Neural progenitor cell (in vitro differentiated cells): ENCODE measurements at regions not wholly inside any gene's neighbourhood (a gene's known extent, or its start where the extent isn't known, plus 50 kb on each side); places are given as distances from the start of the nearest gene placed in this dataset.
"Not testable (repeated sequence)": the region's sequence is repeated elsewhere in the genome, so short reads cannot be mapped to it uniquely, and the experiment has no call there.

Experiments
- DNase-seq: peaks from one replicate; pipeline ENCODE4 v3.0.0-alpha.2; 2016; ENCODE audit warnings: low spot score
- H2AFZ ChIP-seq: fragments of 200-600 bp; sonication (generic); replicated peaks from 2 replicates; pipeline ENCODE4 v1.6.1; 2016; ENCODE audit warnings: antibody characterized with exemption
- H3F3A ChIP-seq: fragments of 200-600 bp; sonication (generic); 2 replicates; pipeline ENCODE4 v1.6.1; 2016; ENCODE audit warnings: antibody characterized with exemption, low read depth
- H3K27ac ChIP-seq: fragments of 200-600 bp; sonication (generic); 2 replicates; pipeline ENCODE4 v1.5.1; 2016; ENCODE audit warnings: mild to moderate bottlenecking
- H3K27me3 ChIP-seq: fragments of 200-600 bp; sonication (generic); 2 replicates; pipeline ENCODE4 v1.6.1; 2016; ENCODE audit warnings: mild to moderate bottlenecking, moderate library complexity
- H3K36me3 ChIP-seq: fragments of 200-600 bp; sonication (generic); 2 replicates; pipeline ENCODE4 v1.5.1; 2016
- H3K4me1 ChIP-seq: fragments of 200-600 bp; sonication (generic); 2 replicates; pipeline ENCODE4 v1.6.1; 2016; ENCODE audit warnings: mixed run types
- H3K4me2 ChIP-seq: fragments of 200-600 bp; sonication (generic); 2 replicates; pipeline ENCODE4 v1.6.1; 2016
- H3K4me3 ChIP-seq: fragments of 200-600 bp; sonication (generic); 2 replicates; pipeline ENCODE4 v1.5.1; 2016
- H3K79me2 ChIP-seq: fragments of 200-600 bp; sonication (generic); 2 replicates; pipeline ENCODE4 v1.6.1; 2016; ENCODE audit warnings: low read depth
- H3K9ac ChIP-seq: fragments of 200-600 bp; sonication (generic); 2 replicates; pipeline ENCODE4 v1.6.1; 2016
- H3K9me3 ChIP-seq: fragments of 200-600 bp; sonication (generic); 2 replicates; pipeline ENCODE4 v1.5.1; 2016; ENCODE audit warnings: low read depth
- H4K20me1 ChIP-seq: fragments of 200-600 bp; sonication (generic); 2 replicates; pipeline ENCODE4 v1.6.1; 2016; ENCODE audit warnings: low read depth
- H3K27ac Mint-ChIP-seq: 3 replicates; pipeline ENCODE4 v1.8.0; 2021; ENCODE audit warnings: mixed read lengths
- H3K27me3 Mint-ChIP-seq: 2 replicates; pipeline ENCODE4 v1.8.0; 2022; ENCODE audit warnings: low read depth, mild to moderate bottlenecking, inconsistent platforms, moderate library complexity, mixed read lengths; ENCODE audit not compliant: insufficient read depth
- H3K36me3 Mint-ChIP-seq: 3 replicates; pipeline ENCODE4 v1.8.0; 2021; ENCODE audit warnings: mixed read lengths
- H3K4me1 Mint-ChIP-seq: 3 replicates; pipeline ENCODE4 v1.8.0; 2021; ENCODE audit warnings: mixed read lengths
- H3K4me3 Mint-ChIP-seq: 3 replicates; pipeline ENCODE4 v1.8.0; 2021; ENCODE audit warnings: mild to moderate bottlenecking, moderate library complexity, mixed read lengths
- H3K9me3 Mint-ChIP-seq: 3 replicates; pipeline ENCODE4 v1.8.0; 2020; ENCODE audit warnings: mixed read lengths
- EZH2 ChIP-seq: fragments of 200-600 bp; sonication (generic); IDR thresholded peaks from 2 replicates; pipeline ENCODE4 v1.6.1; 2017; ENCODE audit warnings: antibody characterized with exemption, mild to moderate bottlenecking, moderate library complexity
- EZH2phosphoT487 ChIP-seq: fragments of 200-600 bp; sonication (generic); IDR thresholded peaks from 2 replicates; pipeline ENCODE4 v1.6.1; 2017; ENCODE audit warnings: antibody characterized with exemption
- TF ChIP-seq, protein P1 (sequence below): fragments of 200-600 bp; sonication (generic); IDR thresholded peaks from 2 replicates; pipeline ENCODE4 v1.5.1; 2017; ENCODE audit warnings: antibody characterized with exemption, mild to moderate bottlenecking

DNA sequence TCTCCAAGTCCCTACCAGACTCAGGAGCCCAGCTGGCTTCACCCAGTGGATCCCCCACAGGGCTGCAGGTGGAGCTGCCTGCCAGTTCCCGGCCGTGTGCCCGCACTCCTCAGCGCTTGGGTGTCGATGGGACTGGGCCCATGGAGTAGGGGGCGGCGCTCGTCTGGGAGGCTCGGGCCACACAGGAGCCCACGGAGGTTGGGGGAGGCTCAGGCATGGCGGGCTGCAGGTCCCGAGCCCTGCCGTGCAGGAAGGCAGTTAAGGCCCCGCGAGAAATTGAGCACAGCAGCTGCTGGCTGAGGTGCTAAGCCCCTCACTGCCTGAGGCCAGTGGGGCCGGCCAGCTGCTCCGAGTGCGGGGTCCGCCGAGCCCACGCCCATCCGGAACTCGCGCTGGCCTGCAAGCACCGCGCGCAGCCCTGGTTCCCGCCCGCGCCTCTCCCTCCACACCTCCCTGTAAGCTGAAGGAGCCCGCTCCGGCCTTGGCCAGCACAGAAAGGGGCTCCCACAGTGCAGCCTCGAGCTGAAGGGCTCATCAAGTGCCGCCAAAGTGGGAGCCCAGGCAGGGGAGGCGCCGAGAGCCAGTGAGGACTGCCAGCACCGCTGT lies 1771.1 kb downstream of the OLFM4 start:
- H3K9ac ChIP-seq, result no peak overlapping the region
- H3K27me3 ChIP-seq, result no peaks in the 10 kb centered on the region
- no peak overlapping the region for H3K27ac ChIP-seq
- H3K36me3 Mint-ChIP-seq, result no peaks in the 10 kb centered on the region
- H3K4me2 ChIP-seq, result no peak overlapping the region
- H3K36me3 ChIP-seq, result no peaks in the 10 kb centered on the region
- no peak overlapping the region for H3K27ac Mint-ChIP-seq
- H3K9me3 ChIP-seq, result no peaks in the 10 kb centered on the region
- no peaks in the 10 kb centered on the region for H3K4me1 Mint-ChIP-seq
- H3K4me3 Mint-ChIP-seq, result no peak overlapping the region
- H3K27me3 Mint-ChIP-seq, result no peaks in the 10 kb centered on the region
- peaks cover 3% of the 10 kb centered on the region for H3K9me3 Mint-ChIP-seq
- H3K4me3 ChIP-seq, result no peak overlapping the region
- no peak overlapping the region for H2AFZ ChIP-seq
- DNase-seq, result no peak
- H3K79me2 ChIP-seq, result no peaks in the 10 kb centered on the region
- H4K20me1 ChIP-seq, result no peaks in the 10 kb centered on the region
- no peaks in the 10 kb centered on the region for H3F3A ChIP-seq
- TF ChIP-seq EZH2phosphoT487, result no peak
- TF ChIP-seq, protein P1, sequence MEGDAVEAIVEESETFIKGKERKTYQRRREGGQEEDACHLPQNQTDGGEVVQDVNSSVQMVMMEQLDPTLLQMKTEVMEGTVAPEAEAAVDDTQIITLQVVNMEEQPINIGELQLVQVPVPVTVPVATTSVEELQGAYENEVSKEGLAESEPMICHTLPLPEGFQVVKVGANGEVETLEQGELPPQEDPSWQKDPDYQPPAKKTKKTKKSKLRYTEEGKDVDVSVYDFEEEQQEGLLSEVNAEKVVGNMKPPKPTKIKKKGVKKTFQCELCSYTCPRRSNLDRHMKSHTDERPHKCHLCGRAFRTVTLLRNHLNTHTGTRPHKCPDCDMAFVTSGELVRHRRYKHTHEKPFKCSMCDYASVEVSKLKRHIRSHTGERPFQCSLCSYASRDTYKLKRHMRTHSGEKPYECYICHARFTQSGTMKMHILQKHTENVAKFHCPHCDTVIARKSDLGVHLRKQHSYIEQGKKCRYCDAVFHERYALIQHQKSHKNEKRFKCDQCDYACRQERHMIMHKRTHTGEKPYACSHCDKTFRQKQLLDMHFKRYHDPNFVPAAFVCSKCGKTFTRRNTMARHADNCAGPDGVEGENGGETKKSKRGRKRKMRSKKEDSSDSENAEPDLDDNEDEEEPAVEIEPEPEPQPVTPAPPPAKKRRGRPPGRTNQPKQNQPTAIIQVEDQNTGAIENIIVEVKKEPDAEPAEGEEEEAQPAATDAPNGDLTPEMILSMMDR, result no peak
- TF ChIP-seq EZH2, result no peak
- no peaks in the 10 kb centered on the region for H3K4me1 ChIP-seq

- no peaks in the 10 kb centered on the region for H3K79me2 ChIP-seq
- no peaks in the 10 kb centered on the region for H3K36me3 ChIP-seq
- no peaks in the 10 kb centered on the region for H3F3A ChIP-seq
- Mint-ChIP-seq H3K27ac (no peak overlapping the region), H3K9me3 (peaks cover 3% of the 10 kb centered on the region), H3K27me3 (no peaks in the 10 kb centered on the region), H3K4me3 (no peak overlapping the region), H3K36me3 (no peaks in the 10 kb centered on the region), H3K4me1 (no peaks in the 10 kb centered on the region)
- H3K9ac ChIP-seq, result no peak overlapping the region
- no peaks in the 10 kb centered on the region for H3K4me1 ChIP-seq
- H3K27me3 ChIP-seq, result no peaks in the 10 kb centered on the region
- no peak for DNase-seq
- no peak overlapping the region for H3K27ac ChIP-seq
- H2AFZ ChIP-seq, result no peak overlapping the region
- TF ChIP-seq EZH2, result no peak
- no peak for TF ChIP-seq EZH2phosphoT487
- TF ChIP-seq, protein P1, result no peak
- H3K4me3 ChIP-seq, result no peak overlapping the region
- no peaks in the 10 kb centered on the region for H4K20me1 ChIP-seq
- no peak overlapping the region for H3K4me2 ChIP-seq
- no peaks in the 10 kb centered on the region for H3K9me3 ChIP-seq
Measured at GRCh38 chr13:54802226-54802625, 1773.6 kb downstream of the OLFM4 start.

- no peak overlapping the region for H3K4me2 ChIP-seq
- no peak overlapping the region for H3K27ac ChIP-seq
- H3F3A ChIP-seq, result no peaks in the 10 kb centered on the region
- H2AFZ ChIP-seq, result no peak overlapping the region
- no peaks in the 10 kb centered on the region for H3K79me2 ChIP-seq
- no peak overlapping the region for H3K9ac ChIP-seq
- H3K4me3 Mint-ChIP-seq, result no peak overlapping the region
- no peak overlapping the region for H3K4me3 ChIP-seq
- TF ChIP-seq, protein P1, result no peak
- TF ChIP-seq EZH2phosphoT487, result no peak
- TF ChIP-seq EZH2, result no peak
- H3K27me3 Mint-ChIP-seq, result no peaks in the 10 kb centered on the region
- H3K4me1 ChIP-seq, result no peaks in the 10 kb centered on the region
- H3K36me3 ChIP-seq, result no peaks in the 10 kb centered on the region
- no peaks in the 10 kb centered on the region for H3K36me3 Mint-ChIP-seq
- no peaks in the 10 kb centered on the region for H3K4me1 Mint-ChIP-seq
- H3K9me3 Mint-ChIP-seq, result no peaks in the 10 kb centered on the region
- no peaks in the 10 kb centered on the region for H3K27me3 ChIP-seq
- DNase-seq, result no peak
- H4K20me1 ChIP-seq, result no peaks in the 10 kb centered on the region
- H3K9me3 ChIP-seq, result no peaks in the 10 kb centered on the region
- no peak overlapping the region for H3K27ac Mint-ChIP-seq
Measured at GRCh38 chr13:54805743-54806142, 1777.1 kb downstream of the OLFM4 start.

- H3K4me2 ChIP-seq, H3K4me1 Mint-ChIP-seq, H3K27me3 Mint-ChIP-seq, H3K27me3 ChIP-seq, H3K4me1 ChIP-seq, H3F3A ChIP-seq, H3K79me2 ChIP-seq, H3K4me3 ChIP-seq, H3K9me3 ChIP-seq, H3K27ac Mint-ChIP-seq, H3K9ac ChIP-seq, H3K27ac ChIP-seq, H3K36me3 ChIP-seq, H4K20me1 ChIP-seq, H3K36me3 Mint-ChIP-seq, H3K4me3 Mint-ChIP-seq: not testable (repeated sequence)
- peak; percentile 20 for DNase-seq
- peak overlapping the region; percentile 40 for H2AFZ ChIP-seq
- H3K9me3 Mint-ChIP-seq, result peaks cover 14% of the 10 kb centered on the region
Measured at GRCh38 chr13:54821938-54822470, 1793.4 kb downstream of the OLFM4 start.

GRCh38 chr13:54829391-54830068 lies 1800.9 kb downstream of the OLFM4 start:
- H3K4me3 ChIP-seq, H3K27me3 Mint-ChIP-seq, H2AFZ ChIP-seq, H3K4me3 Mint-ChIP-seq, H3K27ac Mint-ChIP-seq, H3K9me3 ChIP-seq, H3K9ac ChIP-seq, H3K4me2 ChIP-seq, H3K79me2 ChIP-seq, H3K27ac ChIP-seq, H3K36me3 Mint-ChIP-seq, H3K36me3 ChIP-seq, H3K4me1 ChIP-seq, DNase-seq, H3K27me3 ChIP-seq, H4K20me1 ChIP-seq, H3F3A ChIP-seq, H3K4me1 Mint-ChIP-seq: not testable (repeated sequence)
- peaks cover 15% of the 10 kb centered on the region for H3K9me3 Mint-ChIP-seq
